Kidney glomerular epithelial cell (primary cell): ENCODE measurements at regions not wholly inside any gene's neighbourhood (a gene's known extent, or its start where the extent isn't known, plus 50 kb on each side); places are given as distances from the start of the nearest gene placed in this dataset.
"Not testable (repeated sequence)": the region's sequence is repeated elsewhere in the genome, so short reads cannot be mapped to it uniquely, and the experiment has no call there.

Experiments used
- DNase-seq: peaks from one replicate; lab custom pipeline; 2025; lab: John Stamatoyannopoulos, UW

DNA sequence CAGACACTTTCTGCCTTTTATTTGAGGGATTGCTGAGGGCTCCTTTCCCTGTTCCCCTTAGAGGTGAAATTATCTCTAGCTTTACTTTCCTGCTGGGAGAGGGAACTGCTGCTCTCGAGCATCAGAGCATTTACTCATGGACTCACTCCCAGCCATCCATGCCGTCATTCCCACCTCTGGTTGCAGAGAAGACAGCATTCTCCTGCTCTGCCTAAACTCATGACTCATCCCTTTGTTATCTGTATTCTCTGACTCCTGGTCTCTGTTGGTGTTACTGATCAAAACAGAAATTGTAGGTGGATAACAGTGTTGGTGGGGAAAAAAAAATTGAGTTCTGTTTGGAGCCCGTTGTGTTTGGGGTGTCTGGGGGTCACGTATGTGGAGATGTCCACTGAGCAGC lies 159.3 kb downstream of the TTC8 start:
- peak; percentile 97 for DNase-seq

GRCh38 chr14:88985654-88986053 lies 161.2 kb downstream of the TTC8 start:
- no peak for DNase-seq

- DNase-seq: peak; percentile 24
Observed at GRCh38 chr14:88986146-88986841, 161.8 kb downstream of the TTC8 start.

GRCh38 chr14:88986908-88987307 lies 162.5 kb downstream of the TTC8 start:
- DNase-seq: not testable (repeated sequence)

GRCh38 chr14:88987516-88987915 lies 163.1 kb downstream of the TTC8 start:
- DNase-seq: no peak

DNA sequence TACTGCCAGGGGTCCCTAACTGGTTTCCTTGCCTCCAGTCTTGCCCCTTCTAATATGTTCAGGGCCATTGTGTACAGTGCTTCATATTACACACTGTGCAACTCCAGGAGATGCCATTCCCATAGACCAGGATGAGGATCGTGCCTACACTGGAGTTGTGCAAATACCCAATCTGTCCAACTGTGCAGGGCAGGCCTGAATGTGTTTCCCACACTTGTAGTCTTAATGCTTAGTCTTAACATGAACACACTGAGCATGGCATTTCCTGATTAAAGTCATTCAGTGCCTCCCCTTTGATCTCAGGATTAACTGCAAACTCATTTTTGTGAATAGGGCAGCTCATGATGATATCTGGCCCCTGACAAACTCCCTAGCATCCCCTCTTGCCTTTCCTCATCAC lies 165.5 kb downstream of the TTC8 start:
- no peak for DNase-seq

DNA sequence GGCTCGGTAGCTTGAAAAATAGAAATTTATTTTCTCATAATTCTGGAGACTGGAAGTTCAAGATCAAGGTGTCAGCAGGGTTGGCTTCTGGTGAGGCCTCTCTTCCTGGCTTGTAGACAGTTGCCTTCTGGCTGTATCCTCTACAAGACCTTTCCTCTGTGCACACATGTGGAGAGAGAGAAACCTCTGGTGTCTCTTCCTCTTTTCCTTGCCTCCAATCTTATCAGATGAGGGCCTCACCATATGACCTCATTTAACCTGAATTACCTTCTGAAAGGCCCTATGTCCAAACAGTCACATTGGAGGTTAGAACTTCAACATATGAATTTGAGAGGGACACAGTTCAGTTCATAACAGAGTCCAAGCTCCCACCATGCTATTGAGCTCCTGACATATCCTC lies 166.4 kb downstream of the TTC8 start:
- DNase-seq: no peak

GRCh38 chr14:88992011-88992410 lies 167.6 kb downstream of the TTC8 start:
- DNase-seq: no peak

GRCh38 chr14:88993946-88994345 lies 169.5 kb downstream of the TTC8 start:
- peak; percentile 53 for DNase-seq

- DNase-seq: peak; percentile 98
Observed at GRCh38 chr14:88995437-88996198, 171.2 kb downstream of the TTC8 start.

- no peak for DNase-seq
Observed at GRCh38 chr14:88998027-88998426, 173.6 kb downstream of the TTC8 start.

DNA sequence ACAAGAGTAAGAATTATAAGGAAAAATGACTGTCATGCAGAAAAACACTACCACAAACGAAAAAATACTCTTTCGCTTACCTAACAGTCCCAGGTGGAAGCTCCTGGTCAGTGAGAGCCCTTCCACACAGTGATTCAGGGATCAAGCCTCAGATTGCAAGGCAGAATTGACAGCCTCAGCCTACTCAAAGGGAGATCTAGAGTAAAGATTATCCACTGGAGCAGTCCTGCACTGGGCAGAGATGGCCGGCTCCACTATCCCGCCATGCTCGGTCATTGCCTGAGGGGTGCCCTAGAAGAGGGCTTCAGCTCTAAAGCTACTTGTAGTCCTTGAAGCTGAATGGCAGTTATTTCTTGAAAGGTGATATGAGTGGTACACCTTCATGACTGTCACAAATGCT lies 174.7 kb downstream of the TTC8 start:
- no peak for DNase-seq

- DNase-seq: peak; percentile 80
Observed at GRCh38 chr14:89000007-89000942, 175.8 kb downstream of the TTC8 start.

GRCh38 chr14:89004166-89004565 lies 179.7 kb downstream of the TTC8 start:
- DNase-seq: no peak

GRCh38 chr14:89007906-89008305 lies 183.5 kb downstream of the TTC8 start:
- DNase-seq: no peak

GRCh38 chr14:89011355-89012281 lies 187.2 kb downstream of the TTC8 start:
- DNase-seq: no peak

DNA sequence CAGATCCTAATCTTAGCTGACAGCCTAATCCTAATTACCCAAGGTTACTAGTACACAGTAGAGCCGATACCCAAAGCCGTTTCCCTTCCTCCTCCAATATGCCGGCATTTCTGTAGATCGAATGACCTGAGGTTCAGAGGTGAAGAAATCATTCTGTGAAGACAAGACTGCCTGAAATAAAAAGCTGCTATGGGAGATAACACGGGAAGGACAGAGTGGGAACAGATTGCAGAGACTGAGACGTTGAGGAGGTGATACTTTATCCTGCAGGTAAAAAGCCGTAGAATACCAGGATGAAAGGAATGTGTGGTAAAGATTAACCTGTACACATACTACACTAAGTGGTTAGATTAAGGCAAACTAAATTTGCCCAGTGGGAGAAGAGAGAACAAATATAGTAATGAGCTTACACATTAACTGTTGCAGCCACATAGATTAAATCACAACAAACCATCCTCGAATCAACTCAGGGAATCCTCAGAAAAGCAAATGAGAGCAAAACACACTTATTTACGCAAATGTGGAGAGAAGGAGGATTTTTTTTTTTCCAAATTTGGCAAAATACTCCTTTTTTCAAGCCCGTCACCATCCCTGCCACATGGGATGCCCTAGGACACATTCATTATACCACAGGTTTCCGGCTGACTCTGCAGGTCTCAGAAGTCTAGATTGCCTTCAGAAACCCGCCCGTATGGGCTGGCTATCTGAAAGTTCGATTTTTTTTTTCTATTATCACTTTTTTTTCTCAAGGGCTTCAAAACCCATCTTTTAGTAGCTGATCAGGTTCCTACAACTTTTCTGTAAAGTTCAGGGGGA lies 188.0 kb downstream of the TTC8 start:
- DNase-seq: no peak

DNA sequence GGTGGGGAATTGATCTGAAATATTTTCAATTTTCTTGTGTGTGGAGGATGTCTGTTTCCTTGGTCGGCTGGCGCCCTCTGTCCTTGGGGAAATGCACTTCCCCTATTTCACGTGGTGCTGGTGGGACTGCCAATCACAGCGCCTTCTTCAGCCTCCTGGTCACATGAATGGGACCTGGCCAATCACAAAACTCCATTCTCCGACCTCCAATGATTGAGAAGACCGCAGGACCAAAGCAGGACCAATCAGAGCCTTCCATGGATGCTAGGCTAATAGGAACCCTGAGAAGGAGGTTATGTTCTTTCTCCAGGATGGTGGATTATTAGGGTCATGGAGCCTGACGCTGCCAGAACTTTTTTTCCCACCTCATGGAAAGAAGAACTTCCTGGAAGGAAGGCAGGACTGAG lies 188.7 kb downstream of the TTC8 start:
- no peak for DNase-seq

DNA sequence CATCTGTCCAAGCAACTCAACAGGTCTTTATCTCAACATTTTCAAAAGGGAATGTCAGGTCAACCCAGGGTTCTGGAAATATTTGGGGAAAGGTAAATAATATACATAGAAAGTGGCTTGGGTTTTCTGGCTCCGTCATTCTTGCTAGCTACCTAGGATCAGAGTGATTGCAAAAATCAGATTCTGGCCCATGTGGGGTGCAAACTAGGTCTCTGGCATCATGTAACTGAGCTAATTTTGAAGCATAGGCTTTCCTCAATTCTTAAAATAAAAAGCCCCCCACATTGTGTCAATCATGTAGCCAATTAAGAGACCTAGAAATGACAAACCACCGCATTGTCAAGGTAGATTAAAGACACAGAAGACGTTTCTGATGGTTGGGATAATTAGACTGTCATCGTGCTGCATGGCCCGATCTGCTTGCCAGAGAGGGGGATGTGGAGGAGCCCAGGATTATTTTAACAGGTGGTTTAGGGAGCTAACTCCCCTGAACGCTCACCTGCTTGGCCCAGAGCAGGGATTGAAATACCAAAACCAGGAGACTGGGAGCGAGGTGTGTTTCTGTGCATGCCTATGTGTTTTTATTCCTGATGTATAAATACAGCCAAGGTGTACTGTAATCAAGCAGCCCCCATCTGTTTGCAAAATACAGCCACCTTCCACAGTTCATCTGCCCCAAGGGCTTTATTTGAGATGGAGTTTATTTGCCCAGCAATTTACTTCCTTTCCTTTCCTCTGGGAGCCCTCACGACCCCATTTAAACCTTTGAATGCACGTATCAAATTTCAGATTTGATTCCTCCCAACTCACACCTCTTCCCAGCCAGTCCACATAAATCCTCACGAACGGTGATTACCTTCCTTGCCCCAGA lies 189.5 kb downstream of the TTC8 start:
- DNase-seq: no peak

GRCh38 chr14:89014569-89014850 lies 190.1 kb downstream of the TTC8 start:
- no peak for DNase-seq
